ENCODE measurements at regions not wholly inside any gene's neighbourhood (a gene's known extent, or its start where the extent isn't known, plus 50 kb on each side); places are given as distances from the start of the nearest gene placed in this dataset.

DNA sequence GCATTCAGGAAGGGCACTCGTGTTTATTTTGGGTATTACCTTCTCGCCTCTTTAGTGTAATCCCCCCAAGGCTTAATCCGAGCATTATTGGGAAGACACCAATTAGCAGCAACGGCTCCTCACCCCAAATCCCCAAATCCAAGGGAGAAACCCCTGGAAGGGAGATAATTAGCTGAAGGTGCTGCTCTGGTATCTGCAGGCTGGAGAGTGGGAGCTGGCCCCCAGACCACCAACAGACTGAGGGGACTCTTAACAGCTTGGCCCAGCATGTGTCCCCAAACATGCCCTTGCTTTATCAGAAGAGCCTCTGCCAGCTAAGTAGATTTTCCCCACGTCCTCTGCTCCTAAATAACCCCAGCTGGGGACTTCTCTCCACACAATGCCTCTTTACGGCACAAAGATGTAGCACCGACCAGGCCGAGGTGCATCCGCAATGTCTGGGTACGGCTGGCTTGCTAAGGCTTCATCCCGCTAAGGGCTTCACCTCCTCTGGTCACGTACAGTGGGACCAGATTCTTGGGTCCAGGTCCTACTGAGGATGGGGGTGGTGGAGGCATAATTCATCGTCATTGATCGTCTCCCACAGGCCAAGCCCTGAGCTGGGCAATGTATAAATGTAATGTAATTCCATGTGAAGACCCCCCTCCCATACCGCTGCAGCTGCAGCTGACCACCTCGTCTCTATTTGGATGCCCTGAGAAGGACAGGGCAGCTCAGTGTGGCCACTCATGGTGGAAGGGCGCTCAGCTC lies 123.7 kb upstream of the GSC start:
- H3K36me3 ChIP-seq (ENCODE audit: control insufficient read depth in 2 of 2, insufficient read depth in 2 of 2, low read length in 1 of 2) = no peaks in the 10 kb centered on the region
- H3K4me3 ChIP-seq = no peak overlapping the region
- ATAC-seq (no peak), FAIRE-seq (no peak), DNase-seq (ENCODE audit: low read depth, low spot score) (no peak)
- H2AFZ ChIP-seq (ENCODE audit: control insufficient read depth, low read depth, low read length) = no peak overlapping the region
- 38% methylated on average over 17 of the region's 17 CpGs for WGBS (ENCODE audit: insufficient coverage, insufficient replicate concordance, low lambda C conversion rate, missing lambda C conversion rate)
- H3K27ac ChIP-seq (ENCODE audit: control insufficient read depth, insufficient read depth) = no peak overlapping the region
- TF ChIP-seq, protein P1, sequence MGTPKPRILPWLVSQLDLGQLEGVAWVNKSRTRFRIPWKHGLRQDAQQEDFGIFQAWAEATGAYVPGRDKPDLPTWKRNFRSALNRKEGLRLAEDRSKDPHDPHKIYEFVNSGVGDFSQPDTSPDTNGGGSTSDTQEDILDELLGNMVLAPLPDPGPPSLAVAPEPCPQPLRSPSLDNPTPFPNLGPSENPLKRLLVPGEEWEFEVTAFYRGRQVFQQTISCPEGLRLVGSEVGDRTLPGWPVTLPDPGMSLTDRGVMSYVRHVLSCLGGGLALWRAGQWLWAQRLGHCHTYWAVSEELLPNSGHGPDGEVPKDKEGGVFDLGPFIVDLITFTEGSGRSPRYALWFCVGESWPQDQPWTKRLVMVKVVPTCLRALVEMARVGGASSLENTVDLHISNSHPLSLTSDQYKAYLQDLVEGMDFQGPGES (IDR thresholded peaks at IDR 0.05) = no peak
- TF ChIP-seq HDAC6 (IDR thresholded peaks at IDR 0.05; ENCODE audit: unreplicated experiment) (no peak), MYC (IDR thresholded peaks at IDR 0.05; ENCODE audit: insufficient read depth, insufficient read length, insufficient replicate concordance, low read length, severe bottlenecking) (no peak), RAD51 (IDR thresholded peaks at IDR 0.05) (no peak), ZNF207 (IDR thresholded peaks at IDR 0.05; ENCODE audit: borderline replicate concordance) (no peak), CHD1 (IDR thresholded peaks at IDR 0.05; ENCODE audit: low read depth, low read length) (no peak), SP1 (IDR thresholded peaks at IDR 0.05; ENCODE audit: low read depth, low read length) (no peak), GABPA (IDR thresholded peaks at IDR 0.05; ENCODE audit: low read depth) (no peak), HDGF (IDR thresholded peaks at IDR 0.05) (no peak), KLF5 (IDR thresholded peaks at IDR 0.05; ENCODE audit: partially characterized antibody) (no peak), TCF7 (IDR thresholded peaks at IDR 0.05; ENCODE audit: borderline replicate concordance) (no peak), BHLHE40 (IDR thresholded peaks at IDR 0.05; ENCODE audit: borderline replicate concordance in 1 of 2, low read depth in 2 of 2, low read length in 1 of 2) (no peak), HCFC1 (IDR thresholded peaks at IDR 0.05; ENCODE audit: low read length) (no peak), WRNIP1 (IDR thresholded peaks at IDR 0.05; ENCODE audit: borderline replicate concordance, low read depth, low read length) (no peak), MTA3 (IDR thresholded peaks at IDR 0.05; ENCODE audit: borderline replicate concordance, low read length) (no peak), JUNB (IDR thresholded peaks at IDR 0.05) (no peak), LARP7 (IDR thresholded peaks at IDR 0.05) (no peak), EZH2 (IDR thresholded peaks at IDR 0.05; ENCODE audit: borderline replicate concordance, control insufficient read depth, low read depth, low read length) (no peak), TCF12 (IDR thresholded peaks at IDR 0.05; ENCODE audit: low read depth, low read length) (no peak)
- TF ChIP-seq, protein P2, sequence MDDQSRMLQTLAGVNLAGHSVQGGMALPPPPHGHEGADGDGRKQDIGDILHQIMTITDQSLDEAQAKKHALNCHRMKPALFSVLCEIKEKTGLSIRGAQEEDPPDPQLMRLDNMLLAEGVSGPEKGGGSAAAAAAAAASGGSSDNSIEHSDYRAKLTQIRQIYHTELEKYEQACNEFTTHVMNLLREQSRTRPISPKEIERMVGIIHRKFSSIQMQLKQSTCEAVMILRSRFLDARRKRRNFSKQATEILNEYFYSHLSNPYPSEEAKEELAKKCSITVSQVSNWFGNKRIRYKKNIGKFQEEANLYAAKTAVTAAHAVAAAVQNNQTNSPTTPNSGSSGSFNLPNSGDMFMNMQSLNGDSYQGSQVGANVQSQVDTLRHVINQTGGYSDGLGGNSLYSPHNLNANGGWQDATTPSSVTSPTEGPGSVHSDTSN (IDR thresholded peaks at IDR 0.05; ENCODE audit: insufficient replicate concordance, low read depth, low read length) = no peak
- no TSS peak for BruUV-seq (replicated peaks)
- SMC1A ChIA-PET (ENCODE audit: uncharacterized antibody, unreplicated experiment) = no interaction called here
- RAD21 ChIA-PET (ENCODE audit: unreplicated experiment) = no interaction called here
- H3K4me1 ChIP-seq (ENCODE audit: control insufficient read depth, insufficient read depth, low read length) = no peaks in the 10 kb centered on the region
- no peaks in the 10 kb centered on the region; a peak in 2 of 4 replicates for H3K27me3 ChIP-seq (replicated peaks in 1 of 2; ENCODE audit: control insufficient read depth in 2 of 2, insufficient read depth in 2 of 2, low read length in 1 of 2)
- POLR2A ChIA-PET = no interaction called here
- in situ Hi-C loops (cut with MboI) (no loop called here), intact Hi-C loops (cut with micrococcal nuclease; ENCODE audit: unreplicated experiment) (no loop called here)
- no peak overlapping the region for H3K9ac ChIP-seq (ENCODE audit: control insufficient read depth, insufficient read depth, low read length)
- H4K20me1 ChIP-seq (ENCODE audit: control insufficient read depth, insufficient read depth) = no peaks in the 10 kb centered on the region
- H3K9me3 ChIP-seq (replicated peaks; ENCODE audit: control insufficient read depth, insufficient read depth, low read length) = no peaks in the 10 kb centered on the region
- H3K79me2 ChIP-seq (ENCODE audit: control insufficient read depth, insufficient read depth, low read length) = no peaks in the 10 kb centered on the region
- no peak overlapping the region for H3K4me2 ChIP-seq (ENCODE audit: control insufficient read depth, insufficient read depth)
- CTCF ChIA-PET = no interaction called here

All from GM12878 (cell line).